ENCODE measurements at regions not wholly inside any gene's neighbourhood (a gene's known extent, or its start where the extent isn't known, plus 50 kb on each side); places are given as distances from the start of the nearest gene placed in this dataset.

GRCh38 chr2:191573216-191573615 lies 104.7 kb upstream of the NABP1 start:
- intact Hi-C loops (cut with DNase I; ENCODE audit: low total_unique reads) = no loop called here

GRCh38 chr2:191574232-191574631 lies 103.7 kb upstream of the NABP1 start:
- intact Hi-C loops (cut with DNase I; ENCODE audit: low total_unique reads) = no loop called here
- no peaks in the 10 kb centered on the region for H3K9me3 ChIP-seq
- TF ChIP-seq CTCF (IDR thresholded peaks at IDR 0.05) (no peak), POLR2A (IDR thresholded peaks at IDR 0.05) (no peak)
- DNase-seq = no peak
- H3K27me3 ChIP-seq = no peaks in the 10 kb centered on the region
- no peaks in the 10 kb centered on the region for H3K4me1 ChIP-seq
- H3K4me3 ChIP-seq = no peak overlapping the region
- H3K36me3 ChIP-seq = no peaks in the 10 kb centered on the region
- H3K27ac ChIP-seq = no peak overlapping the region

More at GRCh38 chr2:191573216-191573615, 104.7 kb upstream of the NABP1 start:
- no peaks in the 10 kb centered on the region for H3K4me1 ChIP-seq
- TF ChIP-seq CTCF (IDR thresholded peaks at IDR 0.05) (no peak), POLR2A (IDR thresholded peaks at IDR 0.05) (no peak)
- DNase-seq = no peak
- no peaks in the 10 kb centered on the region for H3K9me3 ChIP-seq
- no peak overlapping the region for H3K4me3 ChIP-seq
- H3K27me3 ChIP-seq = no peaks in the 10 kb centered on the region
- no peaks in the 10 kb centered on the region for H3K36me3 ChIP-seq
- no peak overlapping the region for H3K27ac ChIP-seq

GRCh38 chr2:191577605-191578004 lies 100.3 kb upstream of the NABP1 start:
- no peak for DNase-seq
- no peak overlapping the region for H3K27ac ChIP-seq
- intact Hi-C loops (cut with DNase I; ENCODE audit: low total_unique reads) = no loop called here
- TF ChIP-seq CTCF (IDR thresholded peaks at IDR 0.05) (no peak), POLR2A (IDR thresholded peaks at IDR 0.05) (no peak)
- H3K27me3 ChIP-seq = no peaks in the 10 kb centered on the region
- no peaks in the 10 kb centered on the region for H3K9me3 ChIP-seq
- no peak overlapping the region for H3K4me3 ChIP-seq
- H3K4me1 ChIP-seq = no peaks in the 10 kb centered on the region
- no peaks in the 10 kb centered on the region for H3K36me3 ChIP-seq

- intact Hi-C loops (cut with DNase I; ENCODE audit: low total_unique reads) = no loop called here
- Histone ChIP-seq H3K4me1 (no peaks in the 10 kb centered on the region), H3K36me3 (no peaks in the 10 kb centered on the region), H3K4me3 (no peak overlapping the region), H3K27ac (no peak overlapping the region), H3K9me3 (no peaks in the 10 kb centered on the region), H3K27me3 (no peaks in the 10 kb centered on the region)
- DNase-seq = no peak
- no peak for TF ChIP-seq CTCF (IDR thresholded peaks at IDR 0.05)
- TF ChIP-seq POLR2A (IDR thresholded peaks at IDR 0.05) = no peak
These were observed 99.9 kb upstream of the NABP1 start for GRCh38 chr2:191578031-191578430.

- H3K4me1 ChIP-seq = no peaks in the 10 kb centered on the region
- no peak overlapping the region for H3K27ac ChIP-seq
- H3K27me3 ChIP-seq = no peaks in the 10 kb centered on the region
- no peaks in the 10 kb centered on the region for H3K36me3 ChIP-seq
- H3K9me3 ChIP-seq = no peaks in the 10 kb centered on the region
- no peak for TF ChIP-seq CTCF (IDR thresholded peaks at IDR 0.05)
- no peak for TF ChIP-seq POLR2A (IDR thresholded peaks at IDR 0.05)
- intact Hi-C loops (cut with DNase I; ENCODE audit: low total_unique reads) = no loop called here
- no peak for DNase-seq
- H3K4me3 ChIP-seq = no peak overlapping the region
These were observed 97.4 kb upstream of the NABP1 start for GRCh38 chr2:191580581-191580980.
